WTC11 (cell line): ENCODE measurements at regions not wholly inside any gene's neighbourhood (a gene's known extent, or its start where the extent isn't known, plus 50 kb on each side); places are given as distances from the start of the nearest gene placed in this dataset.

ENCODE experiments used
- ATAC-seq: fragments of 200-7000 bp; cut with Tn5 transposase; 2 replicates; pipeline ENCODE4 v1.10.0; 2021; ENCODE audit warnings: mild to moderate bottlenecking, moderate library complexity
- CTCF ChIA-PET: fragments of 300-600 bp; sonication (Branson Sonifier 250); formaldehyde crosslinking; loops from one replicate; lab custom pipeline; 2021; ENCODE audit warnings: antibody characterized with exemption; lab: Charles Lee
- POLR2A ChIA-PET: fragments of 350-600 bp; sonication (Branson Sonifier 250); formaldehyde crosslinking; loops from one replicate; lab custom pipeline; 2021; ENCODE audit warnings: antibody characterized with exemption; lab: Charles Lee
- DNase-seq: peaks from one replicate; pipeline ENCODE4 v3.0.0; 2021; ENCODE audit warnings: low spot score
- H3K27ac Mint-ChIP-seq: 2 replicates; pipeline ENCODE4 v1.8.0; 2021; ENCODE audit warnings: mixed read lengths
- H3K27me3 Mint-ChIP-seq: 2 replicates; pipeline ENCODE4 v1.8.0; 2021; ENCODE audit warnings: low read depth, mild to moderate bottlenecking, moderate library complexity, mixed read lengths
- H3K36me3 Mint-ChIP-seq: 2 replicates; pipeline ENCODE4 v1.8.0; 2021; ENCODE audit warnings: mixed read lengths
- H3K4me1 Mint-ChIP-seq: 2 replicates; pipeline ENCODE4 v1.8.0; 2022; ENCODE audit warnings: mixed read lengths
- H3K4me3 Mint-ChIP-seq: 2 replicates; pipeline ENCODE4 v1.8.0; 2021; ENCODE audit warnings: mild to moderate bottlenecking, moderate library complexity, mixed read lengths
- H3K9me3 Mint-ChIP-seq: 2 replicates; pipeline ENCODE4 v1.8.0; 2021; ENCODE audit warnings: mixed read lengths
- ATF1 ChIP-seq: sonication (generic); formaldehyde crosslinking; IDR thresholded peaks from 2 replicates; pipeline ENCODE4 v1.8.1; 2023; ENCODE audit warnings: mild to moderate bottlenecking, moderate library complexity, missing genetic modification reagents
- ATF3 ChIP-seq: sonication (generic); formaldehyde crosslinking; conservative IDR thresholded peaks from 2 replicates; pipeline ENCODE4 v1.8.1; 2022; ENCODE audit warnings: mild to moderate bottlenecking, missing genetic modification reagents
- CBFB ChIP-seq: sonication (generic); formaldehyde crosslinking; IDR thresholded peaks from 2 replicates; pipeline ENCODE4 v1.8.1; 2022; ENCODE audit warnings: mild to moderate bottlenecking, low read depth, missing genetic modification reagents
- E2F5 ChIP-seq: sonication (generic); formaldehyde crosslinking; IDR thresholded peaks from 2 replicates; pipeline ENCODE4 v1.8.1; 2022; ENCODE audit warnings: mild to moderate bottlenecking, moderate library complexity, missing genetic modification reagents
- FOXJ3 ChIP-seq: sonication (generic); formaldehyde crosslinking; IDR thresholded peaks from 2 replicates; pipeline ENCODE4 v1.9.0; 2021; ENCODE audit warnings: missing genetic modification reagents, mild to moderate bottlenecking, borderline replicate concordance
- FOXK1 ChIP-seq: sonication (generic); formaldehyde crosslinking; IDR thresholded peaks from 2 replicates; pipeline ENCODE4 v1.8.0; 2022; ENCODE audit warnings: mild to moderate bottlenecking, moderate library complexity, missing genetic modification reagents
- FOXP1 ChIP-seq: sonication (generic); formaldehyde crosslinking; IDR thresholded peaks from 2 replicates; pipeline ENCODE4 v1.8.0; 2022; ENCODE audit warnings: missing genetic modification reagents, mild to moderate bottlenecking, moderate library complexity, borderline replicate concordance
- FOXP4 ChIP-seq: sonication (generic); formaldehyde crosslinking; IDR thresholded peaks from 2 replicates; pipeline ENCODE4 v1.8.0; 2022; ENCODE audit warnings: mild to moderate bottlenecking, missing genetic modification reagents
- MAX ChIP-seq: sonication (generic); formaldehyde crosslinking; IDR thresholded peaks from 2 replicates; pipeline ENCODE4 v1.8.0; 2022; ENCODE audit warnings: mild to moderate bottlenecking, missing genetic modification reagents
- SP1 ChIP-seq: sonication (generic); formaldehyde crosslinking; conservative IDR thresholded peaks from 2 replicates; pipeline ENCODE4 v1.8.1; 2022; ENCODE audit warnings: missing genetic modification reagents
- USF2 ChIP-seq: sonication (generic); formaldehyde crosslinking; IDR thresholded peaks from 2 replicates; pipeline ENCODE4 v1.8.1; 2023; ENCODE audit warnings: mild to moderate bottlenecking, missing genetic modification reagents, moderate library complexity
- ZNF121 ChIP-seq: sonication (generic); formaldehyde crosslinking; IDR thresholded peaks from 2 replicates; pipeline ENCODE4 v1.8.0; 2023; ENCODE audit warnings: missing genetic modification reagents
- ZNF138 ChIP-seq: sonication (generic); formaldehyde crosslinking; conservative IDR thresholded peaks from 2 replicates; pipeline ENCODE4 v1.8.1; 2022; ENCODE audit warnings: mild to moderate bottlenecking, moderate library complexity, missing genetic modification reagents
- ZNF219 ChIP-seq: sonication (generic); formaldehyde crosslinking; IDR thresholded peaks from 2 replicates; pipeline ENCODE4 v1.8.0; 2023; ENCODE audit warnings: missing genetic modification reagents, mild to moderate bottlenecking, borderline replicate concordance
- ZNF416 ChIP-seq: fragments of 250-450 bp; sonication (Bioruptor Pico); IDR thresholded peaks from 2 replicates; pipeline ENCODE4 v1.9.0; 2021; ENCODE audit warnings: mild to moderate bottlenecking, inconsistent platforms
- ZSCAN18 ChIP-seq: fragments of 250-450 bp; sonication (Bioruptor Pico); IDR thresholded peaks from 2 replicates; pipeline ENCODE4 v2.1.2; 2022; ENCODE audit warnings: mild to moderate bottlenecking, moderate library complexity
- TF ChIP-seq, protein P1 (sequence below): fragments of 250-450 bp; sonication (Bioruptor Pico); IDR thresholded peaks from 2 replicates; pipeline ENCODE4 v1.9.0; 2021; ENCODE audit warnings: moderate library complexity, mild to moderate bottlenecking, inconsistent platforms, borderline replicate concordance
- TF ChIP-seq, protein P2 (sequence below): fragments of 250-450 bp; sonication (Bioruptor Pico); IDR thresholded peaks from 2 replicates; pipeline ENCODE4 v1.9.0; 2021; ENCODE audit warnings: mild to moderate bottlenecking, borderline replicate concordance
- TF ChIP-seq, protein P3 (sequence below): fragments of 250-450 bp; sonication (Bioruptor Pico); IDR thresholded peaks from 2 replicates; pipeline ENCODE4 v1.8.0; 2021; ENCODE audit warnings: mild to moderate bottlenecking

DNA sequence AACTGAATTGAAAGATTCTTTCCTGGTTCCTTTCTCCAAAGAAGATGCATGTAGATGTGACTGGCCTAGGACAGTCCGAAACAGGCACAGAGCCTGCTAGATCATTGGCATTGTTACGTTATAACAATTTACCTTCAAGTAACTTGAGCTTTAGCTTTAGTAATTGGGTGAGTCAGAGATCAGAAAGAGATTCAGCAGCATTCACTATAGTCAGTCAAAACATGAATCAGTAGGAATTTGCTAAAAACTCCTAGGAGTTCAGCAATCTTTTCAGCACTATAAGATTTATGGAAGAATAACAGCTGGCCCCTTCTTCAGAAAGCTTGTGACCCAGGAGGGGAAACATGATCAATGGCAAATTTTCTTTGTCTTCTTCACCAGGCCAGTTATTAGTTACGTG is 281.7 kb upstream of the PRDM1 start:
- H3K4me3 Mint-ChIP-seq, result no peak overlapping the region
- no peaks in the 10 kb centered on the region for H3K9me3 Mint-ChIP-seq
- H3K27ac Mint-ChIP-seq, result no peak overlapping the region
- ATAC-seq, result no peak
- POLR2A ChIA-PET, result no interaction called here
- no peak for DNase-seq
- CTCF ChIA-PET, result no interaction called here
- no peaks in the 10 kb centered on the region for H3K36me3 Mint-ChIP-seq
- TF ChIP-seq CBFB (CRISPR knock-in tag) (no peak), ZNF416 (no peak), ATF1 (CRISPR knock-in tag) (no peak), MAX (CRISPR knock-in tag) (no peak), ATF3 (no peak), FOXJ3 (no peak), ZSCAN18 (no peak), E2F5 (CRISPR knock-in tag) (no peak), ZNF121 (CRISPR knock-in tag) (no peak), FOXP1 (CRISPR knock-in tag) (no peak), FOXP4 (CRISPR knock-in tag) (no peak), FOXK1 (CRISPR knock-in tag) (no peak), USF2 (no peak), SP1 (CRISPR knock-in tag) (no peak), ZNF138 (CRISPR knock-in tag) (no peak), ZNF219 (no peak)
- TF ChIP-seq, protein P1, sequence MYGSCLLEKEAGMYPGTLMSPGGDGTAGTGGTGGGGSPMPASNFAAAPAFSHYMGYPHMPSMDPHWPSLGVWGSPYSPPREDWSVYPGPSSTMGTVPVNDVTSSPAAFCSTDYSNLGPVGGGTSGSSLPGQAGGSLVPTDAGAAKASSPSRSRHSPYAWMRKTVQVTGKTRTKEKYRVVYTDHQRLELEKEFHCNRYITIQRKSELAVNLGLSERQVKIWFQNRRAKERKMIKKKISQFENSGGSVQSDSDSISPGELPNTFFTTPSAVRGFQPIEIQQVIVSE, result no peak
- TF ChIP-seq, protein P2, sequence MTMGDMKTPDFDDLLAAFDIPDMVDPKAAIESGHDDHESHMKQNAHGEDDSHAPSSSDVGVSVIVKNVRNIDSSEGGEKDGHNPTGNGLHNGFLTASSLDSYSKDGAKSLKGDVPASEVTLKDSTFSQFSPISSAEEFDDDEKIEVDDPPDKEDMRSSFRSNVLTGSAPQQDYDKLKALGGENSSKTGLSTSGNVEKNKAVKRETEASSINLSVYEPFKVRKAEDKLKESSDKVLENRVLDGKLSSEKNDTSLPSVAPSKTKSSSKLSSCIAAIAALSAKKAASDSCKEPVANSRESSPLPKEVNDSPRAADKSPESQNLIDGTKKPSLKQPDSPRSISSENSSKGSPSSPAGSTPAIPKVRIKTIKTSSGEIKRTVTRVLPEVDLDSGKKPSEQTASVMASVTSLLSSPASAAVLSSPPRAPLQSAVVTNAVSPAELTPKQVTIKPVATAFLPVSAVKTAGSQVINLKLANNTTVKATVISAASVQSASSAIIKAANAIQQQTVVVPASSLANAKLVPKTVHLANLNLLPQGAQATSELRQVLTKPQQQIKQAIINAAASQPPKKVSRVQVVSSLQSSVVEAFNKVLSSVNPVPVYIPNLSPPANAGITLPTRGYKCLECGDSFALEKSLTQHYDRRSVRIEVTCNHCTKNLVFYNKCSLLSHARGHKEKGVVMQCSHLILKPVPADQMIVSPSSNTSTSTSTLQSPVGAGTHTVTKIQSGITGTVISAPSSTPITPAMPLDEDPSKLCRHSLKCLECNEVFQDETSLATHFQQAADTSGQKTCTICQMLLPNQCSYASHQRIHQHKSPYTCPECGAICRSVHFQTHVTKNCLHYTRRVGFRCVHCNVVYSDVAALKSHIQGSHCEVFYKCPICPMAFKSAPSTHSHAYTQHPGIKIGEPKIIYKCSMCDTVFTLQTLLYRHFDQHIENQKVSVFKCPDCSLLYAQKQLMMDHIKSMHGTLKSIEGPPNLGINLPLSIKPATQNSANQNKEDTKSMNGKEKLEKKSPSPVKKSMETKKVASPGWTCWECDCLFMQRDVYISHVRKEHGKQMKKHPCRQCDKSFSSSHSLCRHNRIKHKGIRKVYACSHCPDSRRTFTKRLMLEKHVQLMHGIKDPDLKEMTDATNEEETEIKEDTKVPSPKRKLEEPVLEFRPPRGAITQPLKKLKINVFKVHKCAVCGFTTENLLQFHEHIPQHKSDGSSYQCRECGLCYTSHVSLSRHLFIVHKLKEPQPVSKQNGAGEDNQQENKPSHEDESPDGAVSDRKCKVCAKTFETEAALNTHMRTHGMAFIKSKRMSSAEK (CRISPR knock-in tag), result no peak
- TF ChIP-seq, protein P3, sequence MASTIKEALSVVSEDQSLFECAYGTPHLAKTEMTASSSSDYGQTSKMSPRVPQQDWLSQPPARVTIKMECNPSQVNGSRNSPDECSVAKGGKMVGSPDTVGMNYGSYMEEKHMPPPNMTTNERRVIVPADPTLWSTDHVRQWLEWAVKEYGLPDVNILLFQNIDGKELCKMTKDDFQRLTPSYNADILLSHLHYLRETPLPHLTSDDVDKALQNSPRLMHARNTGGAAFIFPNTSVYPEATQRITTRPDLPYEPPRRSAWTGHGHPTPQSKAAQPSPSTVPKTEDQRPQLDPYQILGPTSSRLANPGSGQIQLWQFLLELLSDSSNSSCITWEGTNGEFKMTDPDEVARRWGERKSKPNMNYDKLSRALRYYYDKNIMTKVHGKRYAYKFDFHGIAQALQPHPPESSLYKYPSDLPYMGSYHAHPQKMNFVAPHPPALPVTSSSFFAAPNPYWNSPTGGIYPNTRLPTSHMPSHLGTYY (CRISPR knock-in tag), result no peak
- TF ChIP-seq, all 79 proteins: peak for 0
- Mint-ChIP-seq H3K4me1 (peaks cover 2% of the 10 kb centered on the region), H3K27me3 (no peaks in the 10 kb centered on the region; the same call in 1 of the 2 replicates)
